COLO829 (cell line): ENCODE measurements at regions not wholly inside any gene's neighbourhood (a gene's known extent, or its start where the extent isn't known, plus 50 kb on each side); places are given as distances from the start of the nearest gene placed in this dataset.
"Not testable (repeated sequence)": the region's sequence is repeated elsewhere in the genome, so short reads cannot be mapped to it uniquely, and the experiment has no call there.

Experiments used
- DNase-seq: peaks from one replicate; pipeline ENCODE4 v3.0.0; 2012; ENCODE audit warnings: low spot score

DNA sequence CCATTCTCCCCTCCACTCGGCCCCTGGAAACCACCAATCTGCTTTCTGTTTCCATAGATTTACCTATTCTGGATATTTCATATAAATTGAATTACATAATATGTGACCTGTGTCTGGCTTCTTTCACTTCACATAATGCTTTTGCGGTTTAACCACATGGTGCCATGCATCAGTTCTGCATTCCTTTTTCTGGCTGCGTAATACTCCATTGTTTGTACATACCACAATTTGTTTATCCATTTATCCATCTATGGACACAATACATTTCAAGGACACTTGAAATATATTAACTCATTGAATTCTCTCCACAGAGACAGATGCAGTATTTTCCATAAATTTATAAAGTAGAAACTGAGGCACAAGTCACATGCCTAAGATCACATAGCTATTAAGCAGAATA is 110.3 kb upstream of the ETV6 start:
- DNase-seq: no peak

DNA sequence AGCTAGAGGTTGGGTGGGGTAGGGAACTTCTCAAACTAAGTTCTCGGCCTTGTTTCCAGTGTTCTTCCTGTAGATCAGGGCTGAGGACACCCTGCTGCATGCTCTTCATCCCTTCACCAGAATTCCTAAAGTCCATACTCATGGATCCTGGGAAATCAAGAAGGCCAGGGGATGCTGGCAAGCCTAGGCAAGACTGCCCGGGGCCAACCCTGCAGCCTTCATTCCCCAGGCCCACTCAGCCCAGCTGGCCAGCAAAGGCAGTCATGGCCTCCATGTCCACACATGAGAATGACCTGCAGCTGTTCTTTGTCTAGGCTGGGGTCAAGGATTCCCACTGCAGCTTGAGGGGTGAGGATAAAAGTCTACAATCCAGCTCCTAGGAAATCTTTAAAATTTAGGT is 109.3 kb upstream of the ETV6 start:
- no peak for DNase-seq

GRCh38 chr12:11540615-11541310 is 108.7 kb upstream of the ETV6 start:
- DNase-seq: no peak

- DNase-seq: no peak
These were observed 106.9 kb upstream of the ETV6 start for GRCh38 chr12:11542599-11542998.

DNA sequence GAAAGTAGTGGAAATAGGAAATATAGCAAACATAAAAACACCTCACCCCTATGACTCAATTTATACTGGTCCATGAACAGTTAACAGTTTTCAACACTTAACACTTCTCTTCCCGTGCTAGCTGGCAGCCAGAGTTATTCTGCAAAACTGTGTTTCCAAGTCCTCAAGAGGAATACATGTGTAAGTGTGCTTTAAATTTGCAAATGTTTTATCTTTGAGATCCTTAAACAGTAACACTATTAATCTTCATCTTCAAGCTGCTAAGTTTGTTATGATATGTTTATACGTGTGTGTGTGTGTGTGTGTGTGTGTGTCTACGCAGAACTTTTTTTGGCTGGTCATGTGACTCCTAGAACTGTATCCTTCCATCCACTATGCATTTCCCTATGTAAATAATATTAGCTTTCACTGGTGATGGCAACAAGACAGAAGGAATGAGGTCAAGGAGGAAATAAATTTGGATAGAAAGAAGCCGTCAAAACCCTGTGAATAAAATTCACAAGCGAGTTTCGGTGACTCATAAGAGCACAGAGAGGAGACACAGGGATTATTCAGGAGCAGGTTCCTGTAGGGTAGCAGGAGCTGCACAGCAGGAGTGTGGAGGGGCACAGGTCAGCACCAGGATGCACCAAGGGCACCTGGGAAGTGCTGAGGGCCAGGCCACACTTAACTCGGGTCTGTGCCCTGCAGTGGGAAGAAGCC is 105.9 kb upstream of the ETV6 start:
- peak; percentile 43 for DNase-seq

GRCh38 chr12:11545484-11546330 is 103.8 kb upstream of the ETV6 start:
- no peak for DNase-seq

- not testable (repeated sequence) for DNase-seq
These were observed 102.7 kb upstream of the ETV6 start for GRCh38 chr12:11546582-11547270.

DNA sequence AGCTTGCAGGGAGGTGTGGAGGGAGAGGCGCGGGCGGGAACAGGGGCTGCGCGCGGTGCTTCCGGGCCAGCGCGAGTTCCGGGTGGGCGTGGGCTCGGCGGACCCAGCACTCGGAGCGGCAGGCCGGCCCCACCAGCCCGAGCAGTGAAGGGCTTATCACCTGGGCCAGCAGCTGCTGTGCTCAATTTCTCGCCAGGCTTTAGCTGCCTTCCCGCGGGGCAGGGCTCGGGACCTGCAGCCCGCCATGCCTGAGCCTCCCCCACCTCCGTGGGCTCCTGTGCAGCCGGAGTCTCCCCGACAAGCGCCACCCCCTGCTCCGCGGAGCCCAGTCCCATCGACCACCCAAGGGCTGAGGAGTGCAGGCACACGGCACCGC is 102.2 kb upstream of the ETV6 start:
- DNase-seq: not testable (repeated sequence)

DNA sequence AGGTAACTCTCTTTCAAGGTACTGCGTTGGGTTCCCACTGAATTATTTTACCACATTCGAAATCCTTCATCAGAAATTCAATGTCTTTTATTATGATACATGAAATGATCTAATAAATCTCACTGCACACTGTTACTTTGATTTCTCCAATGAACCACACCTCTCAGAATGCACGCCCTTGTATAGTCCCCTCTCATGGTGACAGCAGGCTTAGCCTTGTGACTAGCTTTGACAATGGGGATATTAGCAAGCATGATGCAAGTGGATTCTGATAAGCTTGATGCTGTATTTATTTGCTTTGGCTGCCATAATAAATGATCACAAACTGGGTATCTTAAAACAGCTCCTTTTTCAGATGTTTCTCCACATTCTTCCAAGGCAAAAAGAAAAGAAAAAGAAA is 100.4 kb upstream of the ETV6 start:
- DNase-seq: no peak

- peak; percentile 79 for DNase-seq
These were observed 95.5 kb upstream of the ETV6 start for GRCh38 chr12:11553871-11554533.

DNA sequence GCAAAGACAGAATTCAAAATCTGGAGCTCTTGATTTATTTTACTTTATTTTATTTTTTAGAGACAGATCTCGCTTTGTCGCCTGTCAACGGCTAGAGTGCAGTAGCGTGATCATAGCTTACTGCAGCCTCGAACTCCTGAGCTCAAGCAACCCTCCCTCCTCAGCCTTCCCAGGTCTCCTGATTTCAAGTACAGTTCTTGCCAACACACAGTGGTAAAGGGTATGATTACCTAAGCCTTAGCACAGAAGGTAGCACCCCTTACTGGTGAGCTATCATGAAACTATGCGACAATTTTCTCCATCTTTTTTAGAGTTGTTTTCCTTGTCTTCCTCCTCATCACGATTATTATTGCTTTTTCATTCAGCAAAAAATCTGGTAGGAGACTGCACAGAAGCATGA is 94.3 kb upstream of the ETV6 start:
- no peak for DNase-seq

GRCh38 chr12:11555743-11556625 is 93.5 kb upstream of the ETV6 start:
- DNase-seq: no peak

GRCh38 chr12:11556682-11557081 is 92.8 kb upstream of the ETV6 start:
- DNase-seq: no peak

- no peak for DNase-seq
These were observed 89.7 kb upstream of the ETV6 start for GRCh38 chr12:11559626-11560340.

DNA sequence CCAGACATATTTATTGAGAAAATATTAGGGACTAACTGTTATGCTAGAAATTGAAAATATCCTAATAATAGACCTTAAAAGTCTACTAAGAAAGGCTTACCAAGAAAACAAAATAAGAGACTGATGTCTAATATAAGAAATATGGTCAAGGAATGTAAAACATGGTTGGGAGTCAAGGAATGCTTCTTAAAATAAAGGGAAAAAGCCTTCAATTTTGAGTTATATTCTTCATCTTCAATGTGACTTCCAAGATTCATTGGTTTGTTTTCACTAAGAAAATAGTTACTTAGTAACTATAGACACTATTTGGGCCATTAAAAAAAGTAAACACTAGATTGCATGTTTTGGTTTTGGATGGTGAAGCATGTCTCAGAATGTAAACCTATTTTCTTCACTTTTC is 88.1 kb upstream of the ETV6 start:
- no peak for DNase-seq

DNA sequence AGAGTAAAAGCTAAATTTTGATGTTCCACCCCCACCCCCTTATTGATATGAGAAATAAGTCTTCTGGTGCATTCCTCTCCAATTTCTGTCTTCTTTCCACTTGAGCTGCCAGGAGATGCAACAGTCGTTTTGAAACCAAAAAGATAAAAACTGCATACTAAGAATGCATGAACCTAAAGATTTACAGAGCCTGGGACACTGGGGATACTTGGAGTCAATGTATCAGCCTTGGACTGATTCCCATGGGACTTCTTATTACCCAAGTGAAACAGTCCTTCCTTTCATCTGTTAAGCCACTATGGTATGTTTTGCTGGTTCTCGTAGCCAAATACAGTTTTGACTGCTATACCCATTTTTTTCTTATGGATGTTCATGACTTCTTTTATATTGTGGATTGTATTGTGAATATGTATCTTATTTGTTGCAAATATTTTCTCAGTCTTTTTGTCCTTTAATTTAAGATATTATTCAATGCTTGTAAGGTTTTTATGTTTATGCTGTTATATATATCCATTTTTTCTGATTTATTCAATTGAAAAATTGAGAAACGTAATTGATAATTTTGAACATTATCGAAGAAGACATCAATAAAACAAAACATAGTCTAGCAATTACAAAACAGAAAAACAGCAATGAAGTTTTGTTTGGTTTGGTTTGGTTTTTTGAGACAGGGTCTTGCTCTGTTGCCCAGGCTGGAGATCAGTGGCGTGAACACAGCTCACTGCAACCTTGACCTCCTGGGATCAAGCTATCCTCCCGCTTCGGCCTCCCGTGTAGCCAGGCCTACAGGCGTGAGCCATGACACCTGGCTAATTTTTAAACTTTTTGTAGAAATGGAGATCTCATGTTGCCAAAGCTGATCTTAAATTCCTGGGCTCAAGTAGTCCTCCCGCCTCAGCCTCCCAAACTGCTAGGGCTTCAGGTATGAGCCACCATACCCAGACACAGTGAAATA is 85.4 kb upstream of the ETV6 start:
- DNase-seq: peak; percentile 74

DNA sequence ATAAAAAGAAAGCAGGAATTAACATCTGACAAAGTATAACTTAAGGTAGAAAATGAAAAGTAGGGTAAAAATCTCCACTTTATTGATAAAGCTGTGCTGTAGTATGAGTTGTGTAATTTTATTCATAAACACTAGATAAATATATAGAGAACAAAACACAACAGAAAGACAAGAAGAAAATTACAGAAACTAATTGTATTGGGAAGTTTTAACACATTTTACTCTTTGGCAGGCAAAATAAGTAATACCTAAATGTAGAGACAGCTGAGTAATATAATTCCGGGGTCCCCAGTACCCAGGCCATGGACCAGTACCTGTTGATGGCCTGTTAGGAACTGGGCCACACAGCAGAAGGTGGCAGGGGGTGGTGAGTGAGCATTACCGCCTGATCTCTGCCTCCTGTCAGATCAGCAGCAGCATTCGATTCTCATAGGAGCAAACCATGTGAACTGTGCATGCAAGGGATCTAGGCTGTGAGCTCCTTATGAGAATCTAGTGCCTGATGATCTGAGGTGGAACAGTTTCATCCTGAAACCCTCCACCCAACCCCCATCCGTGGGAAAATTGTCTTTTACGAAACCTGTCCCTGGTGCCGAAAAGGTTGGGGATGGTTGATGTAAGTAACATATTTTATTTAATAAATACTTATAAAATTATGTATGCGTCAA is 84.4 kb upstream of the ETV6 start:
- DNase-seq: no peak

GRCh38 chr12:11565752-11566151 is 83.7 kb upstream of the ETV6 start:
- DNase-seq: no peak
